ENCODE measurements at regions not wholly inside any gene's neighbourhood (a gene's known extent, or its start where the extent isn't known, plus 50 kb on each side); places are given as distances from the start of the nearest gene placed in this dataset.

GRCh38 chr18:11553098-11553940 is 56.1 kb upstream of the SLC35G4 start:
- DNase-seq (ENCODE audit: low read depth in 4 of 4, low spot score in 2 of 4): peak; percentile 31 to 52 (median 41)

- no peak for DNase-seq (ENCODE audit: low read depth in 4 of 4, low spot score in 2 of 4)
Measured at GRCh38 chr18:11548916-11549551, 60.4 kb upstream of the SLC35G4 start.

- no peak for DNase-seq (ENCODE audit: low read depth in 4 of 4, low spot score in 2 of 4)
Measured at GRCh38 chr18:11548396-11548795, 61.0 kb upstream of the SLC35G4 start.

GRCh38 chr18:11544060-11544633 is 65.2 kb upstream of the SLC35G4 start:
- DNase-seq (ENCODE audit: low read depth in 4 of 4, low spot score in 2 of 4): no peak

- DNase-seq (ENCODE audit: low read depth in 4 of 4, low spot score in 2 of 4): no peak
Measured at GRCh38 chr18:11541179-11541578, 68.2 kb upstream of the SLC35G4 start.

GRCh38 chr18:11533942-11534496 is 75.4 kb upstream of the SLC35G4 start:
- DNase-seq (ENCODE audit: low read depth in 4 of 4, low spot score in 2 of 4): no peak

- no peak for DNase-seq (ENCODE audit: low read depth in 4 of 4, low spot score in 2 of 4)
Measured at GRCh38 chr18:11533513-11533890, 75.9 kb upstream of the SLC35G4 start.

GRCh38 chr18:11532758-11533512 is 76.5 kb upstream of the SLC35G4 start:
- no peak for DNase-seq (ENCODE audit: low read depth in 4 of 4, low spot score in 2 of 4)

GRCh38 chr18:11529081-11529480 is 80.3 kb upstream of the SLC35G4 start:
- no peak for DNase-seq (ENCODE audit: low read depth in 4 of 4, low spot score in 2 of 4)

- no peak for DNase-seq (ENCODE audit: low read depth in 4 of 4, low spot score in 2 of 4)
Measured at GRCh38 chr18:11526675-11527074, 82.7 kb upstream of the SLC35G4 start.

GRCh38 chr18:11523804-11524203 is 85.6 kb upstream of the SLC35G4 start:
- peak in 3 of 4 donors; percentile 27 to 34 (median 31) for DNase-seq (ENCODE audit: low read depth in 4 of 4, low spot score in 2 of 4)

- no peak for DNase-seq (ENCODE audit: low read depth in 4 of 4, low spot score in 2 of 4)
Measured at GRCh38 chr18:11522992-11523391, 86.4 kb upstream of the SLC35G4 start.

GRCh38 chr18:11521853-11522252 is 87.5 kb upstream of the SLC35G4 start:
- no peak for DNase-seq (ENCODE audit: low read depth in 4 of 4, low spot score in 2 of 4)

GRCh38 chr18:11520536-11520935 is 88.9 kb upstream of the SLC35G4 start:
- no peak for DNase-seq (ENCODE audit: low read depth in 4 of 4, low spot score in 2 of 4)

GRCh38 chr18:11518788-11519685 is 90.4 kb upstream of the SLC35G4 start:
- DNase-seq (ENCODE audit: low read depth in 4 of 4, low spot score in 2 of 4): no peak

- no peak for DNase-seq (ENCODE audit: low read depth in 4 of 4, low spot score in 2 of 4)
Measured at GRCh38 chr18:11517704-11518103, 91.7 kb upstream of the SLC35G4 start.

GRCh38 chr18:11516751-11517503 is 92.5 kb upstream of the SLC35G4 start:
- no peak for DNase-seq (ENCODE audit: low read depth in 4 of 4, low spot score in 2 of 4)

- no peak for DNase-seq (ENCODE audit: low read depth in 4 of 4, low spot score in 2 of 4)
Measured at GRCh38 chr18:11514267-11514666, 95.1 kb upstream of the SLC35G4 start.

Measured in left renal cortex interstitium (tissue), 4 donors.